HG03575 (cell line): ENCODE measurements at regions not wholly inside any gene's neighbourhood (a gene's known extent, or its start where the extent isn't known, plus 50 kb on each side); places are given as distances from the start of the nearest gene placed in this dataset.

Source experiments
- ATAC-seq: cut with Tn5 transposase; IDR thresholded peaks from one replicate; pipeline ENCODE4 v1.9.1; 2021; ENCODE audit not compliant: unreplicated experiment, insufficient number of reproducible peaks, low FRiP score; ENCODE audit errors: extremely low read depth

DNA sequence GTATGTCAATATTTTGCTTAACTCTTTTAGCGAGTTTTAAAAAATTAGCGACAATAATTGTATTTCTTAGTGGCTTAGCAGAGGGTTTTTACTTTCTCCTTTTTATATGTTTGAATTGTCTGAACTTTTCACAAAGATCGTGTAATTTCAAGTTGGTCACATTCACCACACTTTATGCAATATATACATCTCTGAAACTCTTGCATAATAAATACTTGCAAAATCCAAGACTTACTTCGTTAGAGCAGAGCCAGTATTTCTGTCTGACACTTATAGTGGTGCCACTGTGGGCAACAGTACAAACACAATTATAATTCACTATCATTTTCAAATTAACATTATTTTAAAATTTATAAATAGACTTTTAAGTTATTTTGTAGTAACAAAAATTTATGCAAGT, 62.0 kb downstream of the SUCNR1 start:
- no peak for ATAC-seq

DNA sequence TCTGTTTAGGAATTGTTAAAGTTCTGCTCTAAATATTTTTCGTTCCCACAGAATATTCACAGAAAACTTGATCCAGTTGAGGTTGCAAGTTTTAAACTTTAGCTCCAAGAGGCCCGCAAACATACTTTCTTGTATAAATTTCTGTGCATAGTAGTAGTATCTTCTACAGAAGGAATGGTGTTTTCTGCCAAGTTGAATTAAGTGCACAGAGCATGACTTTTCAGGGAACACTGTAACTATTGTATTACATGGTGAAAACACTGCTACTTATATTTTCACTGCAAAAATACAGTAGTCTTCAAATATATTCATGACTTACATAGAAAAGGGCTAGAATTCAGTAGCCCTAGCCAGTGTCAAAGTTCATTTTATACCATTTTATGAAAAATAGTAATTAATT, 67.0 kb downstream of the SUCNR1 start:
- ATAC-seq: no peak

GRCh38 chr3:151943539-151943938, 70.1 kb downstream of the SUCNR1 start:
- no peak for ATAC-seq

DNA sequence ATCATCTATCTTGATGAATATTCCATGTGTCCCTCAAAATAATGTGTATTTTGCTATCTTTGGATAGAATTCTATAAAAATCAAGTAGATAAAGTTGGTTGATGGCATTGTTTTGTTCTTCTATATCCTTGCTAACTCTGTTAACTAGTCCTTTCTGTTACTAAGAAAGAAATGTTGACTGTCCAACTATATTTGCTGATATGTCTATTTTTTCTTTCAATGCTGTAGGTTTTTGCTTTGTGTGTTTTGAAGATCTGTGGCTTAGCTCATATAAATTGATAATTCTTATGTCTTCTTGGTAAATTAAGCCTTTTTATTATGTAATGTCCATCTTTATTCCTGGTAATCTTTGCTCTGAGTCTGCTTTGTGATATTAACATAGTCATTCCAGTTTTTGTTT, 70.9 kb downstream of the SUCNR1 start:
- no peak for ATAC-seq

DNA sequence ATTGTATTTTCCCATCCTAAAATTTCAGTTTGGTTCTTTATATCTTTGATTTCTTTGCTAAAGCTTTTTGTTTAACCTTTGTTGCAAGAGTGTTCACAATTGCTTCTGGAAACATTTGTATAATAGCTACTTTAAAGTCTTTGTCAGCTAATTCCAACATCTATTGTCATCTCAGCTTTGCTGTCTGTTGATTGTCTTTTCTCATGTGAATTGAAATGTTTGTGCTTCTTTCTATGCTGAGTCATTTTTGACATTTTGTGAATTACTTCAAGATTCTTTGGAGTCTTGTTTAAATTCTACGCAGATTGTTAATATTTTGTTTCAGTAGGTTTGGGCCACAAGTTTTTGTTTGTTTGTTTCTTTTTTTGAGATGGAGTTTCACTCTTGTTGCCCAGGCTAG, 73.2 kb downstream of the SUCNR1 start:
- ATAC-seq: no peak

DNA sequence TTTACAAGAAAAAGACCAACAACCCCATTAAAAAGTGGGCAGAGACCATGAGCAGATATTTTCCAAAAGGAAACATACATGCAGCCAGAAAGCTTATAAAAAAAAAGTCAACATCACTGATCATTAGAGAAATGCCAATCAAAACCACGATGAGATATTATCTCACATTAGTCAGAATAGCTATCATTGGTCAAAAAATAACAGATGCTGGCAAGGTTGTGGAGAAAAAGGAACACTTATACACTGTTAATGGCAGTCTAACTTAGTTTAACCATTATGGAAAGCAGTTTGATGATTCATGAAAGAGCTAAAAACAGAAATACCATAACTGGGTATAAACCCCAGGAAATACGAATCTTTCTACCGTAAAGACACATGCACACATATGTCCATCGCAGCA, 76.3 kb downstream of the SUCNR1 start:
- no peak for ATAC-seq

GRCh38 chr3:151955356-151955755, 81.9 kb downstream of the SUCNR1 start:
- no peak for ATAC-seq

DNA sequence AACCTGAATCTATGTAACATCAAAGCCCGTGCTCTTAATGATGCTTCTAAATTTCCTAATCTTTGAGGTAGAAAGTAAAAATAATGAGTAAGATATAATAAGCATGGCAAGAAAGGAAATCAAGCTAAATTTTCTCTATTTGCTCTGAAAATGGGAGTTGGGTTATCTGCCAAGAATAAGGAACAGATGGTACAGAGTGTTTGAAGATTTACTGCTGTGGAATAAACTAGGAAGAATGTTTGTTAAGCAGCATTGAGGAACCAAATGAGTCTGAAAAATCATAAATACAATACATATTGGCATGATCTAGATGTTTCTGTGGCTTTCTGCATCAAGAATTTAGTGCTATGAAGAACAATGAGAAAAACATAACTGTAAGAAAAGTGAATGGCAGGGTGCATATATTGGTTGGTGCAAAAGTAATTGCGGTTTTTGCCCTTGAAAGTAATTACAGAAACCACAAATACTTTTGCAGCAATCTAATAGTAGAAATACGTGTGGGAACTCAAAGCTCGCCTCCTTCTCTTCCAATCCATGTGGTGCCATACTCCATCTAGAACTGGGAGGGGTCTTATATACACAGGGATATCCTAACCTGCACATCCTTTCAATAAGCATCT, 87.6 kb downstream of the SUCNR1 start:
- no peak for ATAC-seq

GRCh38 chr3:151962352-151962751, 88.9 kb downstream of the SUCNR1 start:
- ATAC-seq: no peak

GRCh38 chr3:151962912-151963311, 89.5 kb downstream of the SUCNR1 start:
- no peak for ATAC-seq

GRCh38 chr3:151964743-151965142, 91.3 kb downstream of the SUCNR1 start:
- ATAC-seq: no peak

DNA sequence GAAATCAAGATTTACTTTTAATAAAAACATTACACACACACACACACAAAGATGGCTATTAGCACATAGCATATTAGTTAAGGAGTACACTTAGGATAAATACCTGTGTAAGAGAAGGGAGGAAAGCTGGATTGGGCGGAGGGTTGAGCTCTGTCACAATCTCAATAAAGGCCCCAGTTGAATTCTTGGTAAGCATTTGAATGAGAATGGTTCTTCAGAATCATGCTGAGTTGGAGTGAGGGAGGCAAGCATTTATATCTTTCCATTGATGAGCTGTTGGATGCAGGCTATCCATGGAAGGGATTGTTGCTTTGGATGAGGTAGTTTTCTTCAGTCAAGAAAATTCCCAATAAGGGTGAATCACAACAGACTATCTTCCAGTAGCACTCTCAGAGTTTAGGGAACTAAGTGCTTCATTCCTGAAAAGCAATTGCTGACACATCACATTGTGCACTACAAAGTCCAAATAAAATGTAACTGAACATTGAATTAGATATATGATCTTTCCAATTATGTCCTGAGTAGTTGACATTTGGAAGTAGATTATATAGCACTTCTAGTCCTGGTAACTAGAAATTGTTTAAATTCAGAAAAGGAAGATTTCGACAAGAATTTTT, 95.7 kb downstream of the SUCNR1 start:
- ATAC-seq: no peak

GRCh38 chr3:151971814-151972579, 98.6 kb downstream of the SUCNR1 start:
- no peak for ATAC-seq

DNA sequence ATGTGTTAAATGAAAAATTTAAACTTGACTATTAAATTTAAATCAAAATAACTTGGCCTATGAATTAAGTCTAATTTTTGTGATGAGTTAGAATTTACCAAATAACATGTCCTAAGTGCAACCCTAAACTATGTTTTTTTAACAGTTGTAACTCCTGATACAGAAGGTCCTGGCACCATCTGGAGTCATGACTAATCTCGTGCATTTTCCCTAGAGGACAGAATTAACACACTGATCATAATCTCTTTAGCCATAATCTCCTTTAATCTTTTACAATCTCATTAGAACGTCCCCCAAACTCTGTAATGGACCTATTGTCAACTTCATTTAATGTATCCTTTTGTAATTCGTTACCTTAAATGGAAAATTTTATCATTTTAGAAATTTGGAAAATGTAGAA, 100.6 kb downstream of the SUCNR1 start:
- ATAC-seq: no peak

- no peak for ATAC-seq
Measured at GRCh38 chr3:151976211-151977050, 103.0 kb downstream of the SUCNR1 start.

GRCh38 chr3:151979906-151980305, 106.5 kb downstream of the SUCNR1 start:
- no peak for ATAC-seq

GRCh38 chr3:151983538-151983937, 110.1 kb downstream of the SUCNR1 start:
- no peak for ATAC-seq

- ATAC-seq: no peak
Measured at GRCh38 chr3:151985787-151986430, 112.5 kb downstream of the SUCNR1 start.

GRCh38 chr3:151987893-151988292, 114.5 kb downstream of the SUCNR1 start:
- ATAC-seq: no peak
